ENCODE measurements at regions not wholly inside any gene's neighbourhood (a gene's known extent, or its start where the extent isn't known, plus 50 kb on each side); places are given as distances from the start of the nearest gene placed in this dataset.
"Not testable (repeated sequence)": the region's sequence is repeated elsewhere in the genome, so short reads cannot be mapped to it uniquely, and the experiment has no call there.

GRCh38 chr3:94345101-94345500 lies 282.2 kb downstream of the NSUN3 start:
- no peak for FAIRE-seq

- no peak for FAIRE-seq
Observed at GRCh38 chr3:94349310-94349878, 286.5 kb downstream of the NSUN3 start.

- no peak for FAIRE-seq
Observed at GRCh38 chr3:94356581-94356980, 293.7 kb downstream of the NSUN3 start.

GRCh38 chr3:94359996-94360395 lies 297.1 kb downstream of the NSUN3 start:
- FAIRE-seq = no peak

- no peak for FAIRE-seq
Observed at GRCh38 chr3:94360987-94361386, 298.1 kb downstream of the NSUN3 start.

- no peak for FAIRE-seq
Observed at GRCh38 chr3:94362393-94362792, 299.5 kb downstream of the NSUN3 start.

- no peak for FAIRE-seq
Observed at GRCh38 chr3:94365006-94365405, 302.1 kb downstream of the NSUN3 start.

- no peak for FAIRE-seq
Observed at GRCh38 chr3:94372026-94372425, 309.2 kb downstream of the NSUN3 start.

GRCh38 chr3:94373456-94373855 lies 310.6 kb downstream of the NSUN3 start:
- FAIRE-seq = no peak

GRCh38 chr3:94374439-94375161 lies 311.7 kb downstream of the NSUN3 start:
- no peak for FAIRE-seq

GRCh38 chr3:94377123-94377696 lies 314.3 kb downstream of the NSUN3 start:
- FAIRE-seq = not testable (repeated sequence)

- FAIRE-seq = not testable (repeated sequence)
Observed at GRCh38 chr3:94377863-94378262, 315.0 kb downstream of the NSUN3 start.

GRCh38 chr3:94378322-94378721 lies 315.5 kb downstream of the NSUN3 start:
- FAIRE-seq = no peak

GRCh38 chr3:94379264-94379663 lies 316.4 kb downstream of the NSUN3 start:
- no peak for FAIRE-seq

GRCh38 chr3:94394885-94395284 lies 332.0 kb downstream of the NSUN3 start:
- no peak for FAIRE-seq

- FAIRE-seq = no peak
Observed at GRCh38 chr3:94395851-94396250, 333.0 kb downstream of the NSUN3 start.

GRCh38 chr3:94398036-94398435 lies 335.2 kb downstream of the NSUN3 start:
- FAIRE-seq = no peak

GRCh38 chr3:94401466-94401865 lies 338.6 kb downstream of the NSUN3 start:
- FAIRE-seq = no peak

GRCh38 chr3:94402126-94402525 lies 339.3 kb downstream of the NSUN3 start:
- no peak for FAIRE-seq

GRCh38 chr3:94405258-94406035 lies 342.6 kb downstream of the NSUN3 start:
- FAIRE-seq = no peak

GRCh38 chr3:94406595-94406994 lies 343.7 kb downstream of the NSUN3 start:
- no peak for FAIRE-seq

- FAIRE-seq = not testable (repeated sequence)
Observed at GRCh38 chr3:94412936-94413335, 350.1 kb downstream of the NSUN3 start.

GRCh38 chr3:94413336-94414108 lies 350.7 kb downstream of the NSUN3 start:
- FAIRE-seq = no peak
